GM12878 (cell line): ENCODE measurements at regions not wholly inside any gene's neighbourhood (a gene's known extent, or its start where the extent isn't known, plus 50 kb on each side); places are given as distances from the start of the nearest gene placed in this dataset.

ENCODE experiments used
- ATAC-seq: fragments of 200-7000 bp; cut with Tn5 transposase; 3 replicates; pipeline ENCODE4 v1.9.1; 2020; ENCODE audit warnings: mild to moderate bottlenecking, moderate library complexity
- BruUV-seq: library from RNA; stranded (reverse); fragments of 400-500 nt; replicated peaks from 2 replicates; lab custom pipeline; 2021; lab: Mats Ljungman, UMichigan
- CTCF ChIA-PET: fragments of 300-600 bp; sonication (Branson Sonifier 250); formaldehyde crosslinking; extraction: SDS; loops from one replicate; lab custom pipeline; 2021; ENCODE audit warnings: inconsistent platforms; lab: Yijun Ruan, JAX
- POLR2A ChIA-PET: fragments of 350-600 bp; formaldehyde crosslinking; extraction: SDS; loops from one replicate; lab custom pipeline; 2021; ENCODE audit warnings: inconsistent platforms; lab: Charles Lee
- RAD21 ChIA-PET: fragments of 300-600 bp; sonication (Branson Sonifier 250); formaldehyde crosslinking; loops from one replicate; lab custom pipeline; 2023; ENCODE audit warnings: antibody characterized with exemption; ENCODE audit not compliant: unreplicated experiment; lab: Charles Lee
- SMC1A ChIA-PET: fragments of 300-600 bp; sonication (Branson Sonifier 250); formaldehyde crosslinking; loops from one replicate; lab custom pipeline; 2023; ENCODE audit not compliant: unreplicated experiment, uncharacterized antibody; lab: Charles Lee
- DNase-seq: peaks from one replicate; pipeline ENCODE4 v3.0.0-alpha.2; 2011; ENCODE audit warnings: low read depth, low spot score
- FAIRE-seq: peaks from 3 replicates; lab custom pipeline; 2011; peaks lifted over from hg19 to GRCh38; lab: Jason Lieb, UNC
- H2AFZ ChIP-seq: 2 replicates; pipeline ENCODE4 v1.6.0; 2011; ENCODE audit warnings: low read depth, low read length, control low read depth; ENCODE audit not compliant: control insufficient read depth
- H3K27ac ChIP-seq: 2 replicates; pipeline ENCODE4 v1.5.1; 2011; ENCODE audit warnings: control low read depth; ENCODE audit not compliant: control insufficient read depth, insufficient read depth
- H3K27me3 ChIP-seq, 2 experiments: replicated peaks in 1 of 2; 2 replicates each; pipeline versions ENCODE4 v1.6.0 to v1.6.1; 2011; ENCODE audit warnings: low read length in 1 of 2; ENCODE audit not compliant: control insufficient read depth in 2 of 2, insufficient read depth in 2 of 2
- H3K36me3 ChIP-seq, 2 experiments: 2 replicates each; pipeline ENCODE4 v1.5.1; 2011; ENCODE audit warnings: low read length in 1 of 2; ENCODE audit not compliant: control insufficient read depth in 2 of 2, insufficient read depth in 2 of 2
- H3K4me1 ChIP-seq: 2 replicates; pipeline ENCODE4 v1.6.1; 2011; ENCODE audit warnings: mild to moderate bottlenecking, low read length, moderate library complexity, mixed read lengths; ENCODE audit not compliant: control insufficient read depth, insufficient read depth
- H3K4me2 ChIP-seq: 2 replicates; pipeline ENCODE4 v1.6.0; 2011; ENCODE audit warnings: control low read depth; ENCODE audit not compliant: control insufficient read depth, insufficient read depth
- H3K4me3 ChIP-seq: fragments of 200-600 bp; sonication (generic); 2 replicates; pipeline ENCODE4 v1.5.1; 2016
- H3K79me2 ChIP-seq: 2 replicates; pipeline ENCODE4 v1.6.0; 2011; ENCODE audit warnings: low read length; ENCODE audit not compliant: control insufficient read depth, insufficient read depth
- H3K9ac ChIP-seq: 2 replicates; pipeline ENCODE4 v1.8.0; 2011; ENCODE audit warnings: low read length, control low read depth, mixed read lengths; ENCODE audit not compliant: control insufficient read depth, insufficient read depth
- H3K9me3 ChIP-seq: replicated peaks from 3 replicates; pipeline ENCODE4 v1.5.1; 2011; ENCODE audit warnings: mild to moderate bottlenecking, low read length; ENCODE audit not compliant: control insufficient read depth, insufficient read depth
- H4K20me1 ChIP-seq: 2 replicates; pipeline ENCODE4 v1.6.0; 2011; ENCODE audit not compliant: control insufficient read depth, insufficient read depth
- JUND ChIP-seq: IDR thresholded peaks from 2 replicates; pipeline ENCODE4 v1.6.1; 2012; ENCODE audit warnings: low read depth, mild to moderate bottlenecking, low read length, improper control_type of control experiment, moderate library complexity
- KLF5 ChIP-seq: fragments of 450-650 bp; IDR thresholded peaks from 2 replicates; pipeline ENCODE4 v1.6.1; 2014; ENCODE audit warnings: mild to moderate bottlenecking; ENCODE audit not compliant: partially characterized antibody
- MEF2A ChIP-seq: IDR thresholded peaks from 2 replicates; pipeline ENCODE4 v1.6.1; 2011; ENCODE audit warnings: low read depth, mild to moderate bottlenecking, low read length, moderate library complexity; ENCODE audit not compliant: insufficient read depth
- MXI1 ChIP-seq: fragments of 150-350 bp; IDR thresholded peaks from 2 replicates; pipeline ENCODE4 v1.6.1; 2011; ENCODE audit warnings: low read depth, mild to moderate bottlenecking, inconsistent platforms, low read length, improper control_type of control experiment
- NR2F1 ChIP-seq: fragments of 450-650 bp; conservative IDR thresholded peaks from 2 replicates; pipeline ENCODE4 v1.6.1; 2017; ENCODE audit warnings: mild to moderate bottlenecking
- RAD51 ChIP-seq: fragments of 450-650 bp; IDR thresholded peaks from 2 replicates; pipeline ENCODE4 v1.6.1; 2016; ENCODE audit warnings: moderate library complexity, mild to moderate bottlenecking, inconsistent platforms
- RUNX3 ChIP-seq: IDR thresholded peaks from 2 replicates; pipeline ENCODE4 v1.6.1; 2012; ENCODE audit warnings: low read length, inconsistent platforms
- SREBF2 ChIP-seq: IDR thresholded peaks from 2 replicates; pipeline ENCODE4 v1.6.1; 2012; ENCODE audit warnings: mild to moderate bottlenecking, low read length
- STAT3 ChIP-seq: IDR thresholded peaks from 2 replicates; pipeline ENCODE4 v1.6.1; 2011; ENCODE audit warnings: low read depth, low read length, improper control_type of control experiment
- SUZ12 ChIP-seq: fragments of 200-600 bp; sonication (generic); IDR thresholded peaks from one replicate; pipeline ENCODE4 v1.6.1; 2018; ENCODE audit warnings: antibody characterized with exemption, mild to moderate bottlenecking; ENCODE audit not compliant: unreplicated experiment
- WRNIP1 ChIP-seq: IDR thresholded peaks from 2 replicates; pipeline ENCODE4 v1.6.1; 2011; ENCODE audit warnings: low read depth, low read length, improper control_type of control experiment, borderline replicate concordance
- YY1 ChIP-seq: IDR thresholded peaks from 2 replicates; pipeline ENCODE4 v1.6.1; 2011; ENCODE audit warnings: low read depth, mild to moderate bottlenecking, low read length
- ZNF217 ChIP-seq: fragments of 450-650 bp; IDR thresholded peaks from 2 replicates; pipeline ENCODE4 v1.6.1; 2017; ENCODE audit warnings: antibody characterized with exemption, mild to moderate bottlenecking
- ZNF274 ChIP-seq: IDR thresholded peaks from one replicate; pipeline ENCODE4 v1.8.0; 2011; ENCODE audit not compliant: insufficient read length, insufficient read depth
- WGBS: methylation state at CpG from one replicate; pipeline ENCODE4 v1.1.6; 2016; ENCODE audit warnings: low lambda C conversion rate; ENCODE audit not compliant: insufficient replicate concordance, insufficient coverage; ENCODE audit errors: missing lambda C conversion rate; 5-methylcytosine and 5-hydroxymethylcytosine counted together
- in situ Hi-C: fragments of 300-500 bp; cut with MboI; formaldehyde crosslinking; loops from 9 replicates; pipeline ENCODE4 v1.14.3; 2018; ENCODE audit warnings: mixed read lengths
- intact Hi-C: fragments of 100-400 bp; cut with micrococcal nuclease; formaldehyde crosslinking; loops from one replicate; pipeline ENCODE4 v1.14.2; 2022; ENCODE audit not compliant: unreplicated experiment
- TF ChIP-seq, protein P1 (sequence below): fragments of 450-650 bp; IDR thresholded peaks from 2 replicates; pipeline ENCODE4 v1.6.1; 2014; ENCODE audit warnings: mild to moderate bottlenecking
- TF ChIP-seq, protein P2 (sequence below): fragments of 450-650 bp; IDR thresholded peaks from 2 replicates; pipeline ENCODE4 v1.6.1; 2017; ENCODE audit warnings: mild to moderate bottlenecking, moderate library complexity
- TF ChIP-seq, protein P3 (sequence below): fragments of 450-650 bp; IDR thresholded peaks from 2 replicates; pipeline ENCODE4 v1.6.1; 2017; ENCODE audit warnings: mild to moderate bottlenecking

DNA sequence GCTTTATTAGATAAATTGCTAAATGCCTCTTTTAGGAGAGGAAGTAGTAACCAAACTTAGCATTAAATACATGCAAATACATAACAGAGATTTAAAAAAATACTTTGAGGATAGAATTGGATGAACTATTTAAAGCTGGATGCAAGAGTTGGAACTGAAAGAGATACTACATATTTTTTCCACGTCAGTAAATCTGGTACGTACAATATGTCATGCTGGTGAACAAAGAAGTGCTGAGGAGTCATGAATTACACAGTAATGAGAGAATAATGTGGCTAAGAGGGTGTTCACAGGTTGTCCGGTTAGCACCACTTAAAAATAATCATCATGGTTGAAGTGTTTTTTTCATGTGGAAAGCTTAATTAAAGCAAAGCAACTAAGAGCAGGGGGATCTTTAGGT is 184.1 kb upstream of the FRMPD4 start (continued):
- TF ChIP-seq STAT3 (no peak), JUND (no peak), KLF5 (no peak), SUZ12 (no peak), ZNF217 (no peak), RUNX3 (no peak), RAD51 (no peak), WRNIP1 (no peak)

DNA sequence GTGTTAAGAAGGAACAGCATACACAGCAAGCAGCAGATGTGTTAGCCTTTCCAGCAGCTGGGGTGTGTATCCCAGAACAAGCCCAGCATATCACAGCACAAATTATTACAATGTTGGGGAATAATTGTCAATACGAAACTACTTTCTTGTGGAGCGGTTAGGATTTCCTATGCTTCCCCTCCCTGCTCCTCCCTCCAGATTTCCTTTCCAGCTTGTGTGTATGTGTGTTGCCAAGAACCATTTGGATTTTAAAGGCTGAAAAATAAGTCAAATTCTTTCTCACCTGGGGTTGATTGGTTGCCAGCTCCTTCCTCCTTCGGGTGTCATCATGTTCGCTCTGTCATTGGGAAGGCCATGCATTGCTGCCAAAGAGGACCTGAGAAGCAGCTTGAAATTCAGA is 178.2 kb upstream of the FRMPD4 start:
- FAIRE-seq (no peak), DNase-seq (no peak), ATAC-seq (no peak)
- Histone ChIP-seq H2AFZ (no peak overlapping the region), H4K20me1 (no peaks in the 10 kb centered on the region), H3K79me2 (no peaks in the 10 kb centered on the region), H3K9me3 (no peaks in the 10 kb centered on the region), H3K9ac (no peak overlapping the region), H3K4me2 (no peak overlapping the region), H3K27ac (no peak overlapping the region), H3K4me1 (no peaks in the 10 kb centered on the region), H3K27me3 (no peaks in the 10 kb centered on the region), H3K4me3 (no peak overlapping the region), H3K36me3 (no peaks in the 10 kb centered on the region)
- intact Hi-C loops (no loop called here), in situ Hi-C loops (no loop called here)
- no TSS peak for BruUV-seq
- ChIA-PET POLR2A (no interaction called here), SMC1A (interaction anchor here (1.1 to 1.2 kb wide), 2 partner anchors 15 to 53 kb away, joined by 3 read pairs; no protein-coding TSS in a partner anchor), RAD21 (no interaction called here), CTCF (no interaction called here)
- 73% methylated on average over 4 of the region's 4 CpGs for WGBS
- no peak for TF ChIP-seq MXI1
- no peak for TF ChIP-seq SREBF2
- TF ChIP-seq, protein P1, sequence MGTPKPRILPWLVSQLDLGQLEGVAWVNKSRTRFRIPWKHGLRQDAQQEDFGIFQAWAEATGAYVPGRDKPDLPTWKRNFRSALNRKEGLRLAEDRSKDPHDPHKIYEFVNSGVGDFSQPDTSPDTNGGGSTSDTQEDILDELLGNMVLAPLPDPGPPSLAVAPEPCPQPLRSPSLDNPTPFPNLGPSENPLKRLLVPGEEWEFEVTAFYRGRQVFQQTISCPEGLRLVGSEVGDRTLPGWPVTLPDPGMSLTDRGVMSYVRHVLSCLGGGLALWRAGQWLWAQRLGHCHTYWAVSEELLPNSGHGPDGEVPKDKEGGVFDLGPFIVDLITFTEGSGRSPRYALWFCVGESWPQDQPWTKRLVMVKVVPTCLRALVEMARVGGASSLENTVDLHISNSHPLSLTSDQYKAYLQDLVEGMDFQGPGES = no peak
- TF ChIP-seq NR2F1 = no peak
- TF ChIP-seq ZNF274 = no peak
- TF ChIP-seq, protein P2, sequence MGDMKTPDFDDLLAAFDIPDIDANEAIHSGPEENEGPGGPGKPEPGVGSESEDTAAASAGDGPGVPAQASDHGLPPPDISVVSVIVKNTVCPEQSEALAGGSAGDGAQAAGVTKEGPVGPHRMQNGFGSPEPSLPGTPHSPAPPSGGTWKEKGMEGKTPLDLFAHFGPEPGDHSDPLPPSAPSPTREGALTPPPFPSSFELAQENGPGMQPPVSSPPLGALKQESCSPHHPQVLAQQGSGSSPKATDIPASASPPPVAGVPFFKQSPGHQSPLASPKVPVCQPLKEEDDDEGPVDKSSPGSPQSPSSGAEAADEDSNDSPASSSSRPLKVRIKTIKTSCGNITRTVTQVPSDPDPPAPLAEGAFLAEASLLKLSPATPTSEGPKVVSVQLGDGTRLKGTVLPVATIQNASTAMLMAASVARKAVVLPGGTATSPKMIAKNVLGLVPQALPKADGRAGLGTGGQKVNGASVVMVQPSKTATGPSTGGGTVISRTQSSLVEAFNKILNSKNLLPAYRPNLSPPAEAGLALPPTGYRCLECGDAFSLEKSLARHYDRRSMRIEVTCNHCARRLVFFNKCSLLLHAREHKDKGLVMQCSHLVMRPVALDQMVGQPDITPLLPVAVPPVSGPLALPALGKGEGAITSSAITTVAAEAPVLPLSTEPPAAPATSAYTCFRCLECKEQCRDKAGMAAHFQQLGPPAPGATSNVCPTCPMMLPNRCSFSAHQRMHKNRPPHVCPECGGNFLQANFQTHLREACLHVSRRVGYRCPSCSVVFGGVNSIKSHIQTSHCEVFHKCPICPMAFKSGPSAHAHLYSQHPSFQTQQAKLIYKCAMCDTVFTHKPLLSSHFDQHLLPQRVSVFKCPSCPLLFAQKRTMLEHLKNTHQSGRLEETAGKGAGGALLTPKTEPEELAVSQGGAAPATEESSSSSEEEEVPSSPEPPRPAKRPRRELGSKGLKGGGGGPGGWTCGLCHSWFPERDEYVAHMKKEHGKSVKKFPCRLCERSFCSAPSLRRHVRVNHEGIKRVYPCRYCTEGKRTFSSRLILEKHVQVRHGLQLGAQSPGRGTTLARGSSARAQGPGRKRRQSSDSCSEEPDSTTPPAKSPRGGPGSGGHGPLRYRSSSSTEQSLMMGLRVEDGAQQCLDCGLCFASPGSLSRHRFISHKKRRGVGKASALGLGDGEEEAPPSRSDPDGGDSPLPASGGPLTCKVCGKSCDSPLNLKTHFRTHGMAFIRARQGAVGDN = no peak
- no peak for TF ChIP-seq YY1
- TF ChIP-seq, protein P3, sequence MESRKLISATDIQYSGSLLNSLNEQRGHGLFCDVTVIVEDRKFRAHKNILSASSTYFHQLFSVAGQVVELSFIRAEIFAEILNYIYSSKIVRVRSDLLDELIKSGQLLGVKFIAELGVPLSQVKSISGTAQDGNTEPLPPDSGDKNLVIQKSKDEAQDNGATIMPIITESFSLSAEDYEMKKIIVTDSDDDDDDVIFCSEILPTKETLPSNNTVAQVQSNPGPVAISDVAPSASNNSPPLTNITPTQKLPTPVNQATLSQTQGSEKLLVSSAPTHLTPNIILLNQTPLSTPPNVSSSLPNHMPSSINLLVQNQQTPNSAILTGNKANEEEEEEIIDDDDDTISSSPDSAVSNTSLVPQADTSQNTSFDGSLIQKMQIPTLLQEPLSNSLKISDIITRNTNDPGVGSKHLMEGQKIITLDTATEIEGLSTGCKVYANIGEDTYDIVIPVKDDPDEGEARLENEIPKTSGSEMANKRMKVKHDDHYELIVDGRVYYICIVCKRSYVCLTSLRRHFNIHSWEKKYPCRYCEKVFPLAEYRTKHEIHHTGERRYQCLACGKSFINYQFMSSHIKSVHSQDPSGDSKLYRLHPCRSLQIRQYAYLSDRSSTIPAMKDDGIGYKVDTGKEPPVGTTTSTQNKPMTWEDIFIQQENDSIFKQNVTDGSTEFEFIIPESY = no peak
- TF ChIP-seq MEF2A = no peak
